HCEC 1CT (cell line): ENCODE measurements at regions not wholly inside any gene's neighbourhood (a gene's known extent, or its start where the extent isn't known, plus 50 kb on each side); places are given as distances from the start of the nearest gene placed in this dataset.

Source experiments
- DNase-seq: peaks from one replicate; pipeline ENCODE4 v3.0.0-alpha.2; 2017

- DNase-seq: no peak
These were observed 118.2 kb downstream of the HSD17B3 start for GRCh38 chr9:96183751-96184150.

GRCh38 chr9:96178153-96178552 lies 123.8 kb downstream of the HSD17B3 start:
- no peak for DNase-seq

GRCh38 chr9:96177719-96178028 lies 124.3 kb downstream of the HSD17B3 start:
- no peak for DNase-seq

- no peak for DNase-seq
These were observed 124.8 kb downstream of the HSD17B3 start for GRCh38 chr9:96177005-96177718.

GRCh38 chr9:96175796-96176195 lies 126.2 kb downstream of the HSD17B3 start:
- DNase-seq: no peak

- no peak for DNase-seq
These were observed 127.0 kb downstream of the HSD17B3 start for GRCh38 chr9:96175001-96175400.

GRCh38 chr9:96174371-96174770 lies 127.6 kb downstream of the HSD17B3 start:
- no peak for DNase-seq

- no peak for DNase-seq
These were observed 128.3 kb downstream of the HSD17B3 start for GRCh38 chr9:96173640-96174039.

GRCh38 chr9:96172797-96173196 lies 129.2 kb downstream of the HSD17B3 start:
- DNase-seq: no peak

GRCh38 chr9:96171728-96172127 lies 130.2 kb downstream of the HSD17B3 start:
- DNase-seq: no peak

GRCh38 chr9:96169901-96170300 lies 132.1 kb downstream of the HSD17B3 start:
- DNase-seq: no peak

- peak; percentile 57 for DNase-seq
These were observed 132.5 kb downstream of the HSD17B3 start for GRCh38 chr9:96169484-96169883.

- no peak for DNase-seq
These were observed 133.1 kb downstream of the HSD17B3 start for GRCh38 chr9:96168882-96169281.

GRCh38 chr9:96167011-96167410 lies 135.0 kb downstream of the HSD17B3 start:
- DNase-seq: no peak

GRCh38 chr9:96164268-96164683 lies 137.7 kb downstream of the HSD17B3 start:
- DNase-seq: no peak

- DNase-seq: no peak
These were observed 138.3 kb downstream of the HSD17B3 start for GRCh38 chr9:96163712-96164111.

- DNase-seq: no peak
These were observed 138.8 kb downstream of the HSD17B3 start for GRCh38 chr9:96163161-96163560.

GRCh38 chr9:96161819-96162218 lies 140.2 kb downstream of the HSD17B3 start:
- DNase-seq: no peak

GRCh38 chr9:96160866-96161265 lies 141.1 kb downstream of the HSD17B3 start:
- DNase-seq: no peak

GRCh38 chr9:96160168-96160567 lies 141.8 kb downstream of the HSD17B3 start:
- DNase-seq: no peak

GRCh38 chr9:96159596-96159995 lies 142.4 kb downstream of the HSD17B3 start:
- DNase-seq: no peak

- no peak for DNase-seq
These were observed 142.9 kb downstream of the HSD17B3 start for GRCh38 chr9:96158909-96159575.

- no peak for DNase-seq
These were observed 143.8 kb downstream of the HSD17B3 start for GRCh38 chr9:96158147-96158546.

- DNase-seq: no peak
These were observed 144.3 kb downstream of the HSD17B3 start for GRCh38 chr9:96157675-96158074.
